T-cell (primary cell): ENCODE measurements at regions not wholly inside any gene's neighbourhood (a gene's known extent, or its start where the extent isn't known, plus 50 kb on each side); places are given as distances from the start of the nearest gene placed in this dataset.

Experiments used
- ATAC-seq, 4 experiments: fragments of 200-7000 bp in 3 of 4; fragments of 150-1000 bp in 1 of 4; cut with Tn5 transposase; replicated peaks in 1 of 4; 1 replicate in 3 of 4; 2 replicates in 1 of 4; pipeline ENCODE4 v1.10.0; 2021; ENCODE audit warnings: moderate library complexity in 3 of 4, mild to moderate bottlenecking in 2 of 4, moderate number of reproducible peaks in 1 of 4
- CTCF ChIA-PET, 2 donors: fragments of 300-600 bp; sonication (Branson Sonifier 250); formaldehyde crosslinking; loops; one replicate each; lab custom pipeline; 2022; ENCODE audit warnings: antibody characterized with exemption in 2 of 2; lab: Charles Lee
- POLR2A ChIA-PET, 2 donors: fragments of 300-600 bp; sonication (Branson Sonifier 250); formaldehyde crosslinking; loops; one replicate each; lab custom pipeline; 2022; ENCODE audit warnings: antibody characterized with exemption in 2 of 2; lab: Charles Lee
- DNase-seq, 35 experiments: peaks; one replicate each; pipeline versions ENCODE4 v3.0.0 to v3.0.0-alpha.2; 2013 to 2023
- H3K27ac ChIP-seq: one replicate; pipeline ENCODE4 v1.5.1; 2013; ENCODE audit warnings: low read length
- H3K27me3 ChIP-seq, 2 experiments: replicated peaks in 1 of 2; 1 replicate in 1 of 2; 2 replicates in 1 of 2; pipeline versions ENCODE4 v1.6.1 to v1.7.0; 2013; ENCODE audit warnings: low read length in 1 of 2, mixed read lengths in 1 of 2; ENCODE audit not compliant: control insufficient read depth in 2 of 2, insufficient read depth in 2 of 2; ENCODE audit errors: extremely low read depth in 1 of 2
- H3K36me3 ChIP-seq, 2 donors: 1 replicate in 1 of 2; 2 replicates in 1 of 2; pipeline versions ENCODE4 v1.6.1 to v1.7.0; 2013; ENCODE audit warnings: low read length in 1 of 2; ENCODE audit not compliant: control insufficient read depth in 2 of 2, insufficient read depth in 1 of 2; ENCODE audit errors: extremely low read depth in 1 of 2
- H3K4me1 ChIP-seq, 2 experiments: 1 replicate in 1 of 2; 2 replicates in 1 of 2; pipeline versions ENCODE4 v1.6.1 to v1.7.0; 2013; ENCODE audit warnings: low read length in 2 of 2, mixed read lengths in 1 of 2; ENCODE audit not compliant: insufficient read depth in 2 of 2, control insufficient read depth in 1 of 2; ENCODE audit errors: extremely low read depth in 1 of 2
- H3K4me3 ChIP-seq, 2 donors: 1 replicate in 1 of 2; 2 replicates in 1 of 2; pipeline versions ENCODE4 v1.5.1 to v1.7.0; 2013; ENCODE audit warnings: mild to moderate bottlenecking in 2 of 2, low read length in 1 of 2, moderate library complexity in 1 of 2; ENCODE audit not compliant: control insufficient read depth in 1 of 2; ENCODE audit errors: extremely low read depth in 1 of 2
- H3K9me3 ChIP-seq: 2 replicates; pipeline ENCODE4 v1.7.0; 2013
- H3K27ac Mint-ChIP-seq, 2 donors: one replicate each; pipeline ENCODE4 v1.8.0; 2020 to 2021; ENCODE audit warnings: mild to moderate bottlenecking in 2 of 2, mixed read lengths in 2 of 2
- H3K27me3 Mint-ChIP-seq, 2 donors: one replicate each; pipeline ENCODE4 v1.8.0; 2021 to 2022; ENCODE audit warnings: mixed read lengths in 2 of 2
- H3K36me3 Mint-ChIP-seq: one replicate; pipeline ENCODE4 v1.8.0; 2021; ENCODE audit warnings: mixed read lengths
- H3K4me1 Mint-ChIP-seq, 3 donors: one replicate each; pipeline ENCODE4 v1.8.0; 2020 to 2022; ENCODE audit warnings: mixed read lengths in 3 of 3, mild to moderate bottlenecking in 1 of 3
- H3K4me3 Mint-ChIP-seq, 3 donors: one replicate each; pipeline ENCODE4 v1.8.0; 2020 to 2022; ENCODE audit warnings: mild to moderate bottlenecking in 3 of 3, mixed read lengths in 3 of 3, moderate library complexity in 3 of 3
- H3K9me3 Mint-ChIP-seq, 3 donors: one replicate each; pipeline ENCODE4 v1.8.0; 2020 to 2022; ENCODE audit warnings: mixed read lengths in 3 of 3
- WGBS: methylation state at CpG from one replicate; pipeline ENCODE4 v1.1.5; 2013; ENCODE audit warnings: missing lambda C conversion rate; ENCODE audit not compliant: insufficient coverage; 5-methylcytosine and 5-hydroxymethylcytosine counted together

GRCh38 chr12:24749171-24749570, 199.7 kb downstream of the BCAT1 start:
- H3K9me3 ChIP-seq: no peaks in the 10 kb centered on the region
- H3K27ac ChIP-seq: no peak overlapping the region
- Mint-ChIP-seq H3K27ac (no peak overlapping the region), H3K4me3 (no peak overlapping the region), H3K4me1 (no peaks in the 10 kb centered on the region), H3K36me3 (no peaks in the 10 kb centered on the region), H3K27me3 (no peaks in the 10 kb centered on the region), H3K9me3 (no peaks in the 10 kb centered on the region)
- ATAC-seq (no peak), DNase-seq (no peak)
- H3K36me3 ChIP-seq: no peaks in the 10 kb centered on the region
- WGBS: 95% methylated on average over 2 of the region's 3 CpGs
- H3K4me1 ChIP-seq: no peaks in the 10 kb centered on the region
- no peaks in the 10 kb centered on the region for H3K27me3 ChIP-seq
- H3K4me3 ChIP-seq: no peak overlapping the region
- ChIA-PET POLR2A (no interaction called here), CTCF (no interaction called here)

GRCh38 chr12:24748326-24748725, 200.6 kb downstream of the BCAT1 start:
- H3K4me3 Mint-ChIP-seq: no peak overlapping the region
- CTCF ChIA-PET: interaction anchor here in 1 of 2 donors (0.7 kb wide), 1 partner anchor 29 kb away, joined by 3 read pairs; no protein-coding TSS in a partner anchor
- no peak for DNase-seq

DNA sequence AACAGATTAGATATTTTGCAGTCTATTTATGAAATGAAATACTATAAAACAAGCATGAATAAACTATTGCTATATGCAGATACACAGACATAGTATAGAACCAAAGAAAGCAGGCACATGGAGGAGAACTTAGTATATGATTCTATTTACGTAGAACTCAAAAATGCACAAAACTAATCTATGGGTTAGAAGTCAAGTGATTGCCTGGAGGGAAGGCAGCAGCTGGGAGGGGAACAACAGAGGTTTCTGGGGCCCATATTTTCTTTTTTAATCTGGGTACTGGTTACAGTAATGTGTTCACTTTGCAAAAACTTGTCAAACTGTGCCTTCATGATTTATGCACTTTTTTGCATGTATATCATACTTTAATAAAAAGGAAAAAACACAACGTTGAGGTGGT, 202.0 kb downstream of the BCAT1 start:
- no peaks in the 10 kb centered on the region for H3K36me3 Mint-ChIP-seq
- Histone ChIP-seq H3K4me1 (no peaks in the 10 kb centered on the region), H3K9me3 (no peaks in the 10 kb centered on the region), H3K27ac (no peak overlapping the region), H3K36me3 (no peaks in the 10 kb centered on the region), H3K4me3 (no peak overlapping the region), H3K27me3 (no peaks in the 10 kb centered on the region)
- peaks cover 0 to 7% (median 0%) of the 10 kb centered on the region in 3 donors for H3K4me1 Mint-ChIP-seq
- H3K27ac Mint-ChIP-seq: no peak overlapping the region
- ChIA-PET POLR2A (no interaction called here), CTCF (no interaction called here)
- 100% methylated on average over 1 of the region's 2 CpGs for WGBS
- no peak for DNase-seq
- no peaks in the 10 kb centered on the region for H3K9me3 Mint-ChIP-seq
- no peak overlapping the region for H3K4me3 Mint-ChIP-seq
- no peaks in the 10 kb centered on the region for H3K27me3 Mint-ChIP-seq
- ATAC-seq: no peak

More at GRCh38 chr12:24748326-24748725, 200.6 kb downstream of the BCAT1 start:
- WGBS: 82% methylated on average over 4 of the region's 11 CpGs
- H3K4me3 ChIP-seq: no peak overlapping the region
- Mint-ChIP-seq H3K4me1 (no peaks in the 10 kb centered on the region), H3K27me3 (no peaks in the 10 kb centered on the region), H3K36me3 (no peaks in the 10 kb centered on the region), H3K9me3 (no peaks in the 10 kb centered on the region), H3K27ac (no peak overlapping the region)
- POLR2A ChIA-PET: no interaction called here
- no peaks in the 10 kb centered on the region for H3K36me3 ChIP-seq
- no peaks in the 10 kb centered on the region for H3K4me1 ChIP-seq
- H3K27ac ChIP-seq: no peak overlapping the region
- H3K27me3 ChIP-seq: no peaks in the 10 kb centered on the region
- no peak for ATAC-seq
- H3K9me3 ChIP-seq: no peaks in the 10 kb centered on the region

GRCh38 chr12:24746006-24746671, 202.8 kb downstream of the BCAT1 start:
- no CpG with 5 or more reads among the region's 4 CpGs for WGBS
- no peak overlapping the region for H3K27ac ChIP-seq
- CTCF ChIA-PET: no interaction called here
- no peaks in the 10 kb centered on the region for H3K36me3 ChIP-seq
- H3K4me1 ChIP-seq: no peaks in the 10 kb centered on the region
- no peak for ATAC-seq
- no peak overlapping the region for H3K4me3 ChIP-seq
- H3K4me1 Mint-ChIP-seq: peaks cover 0 to 12% (median under 1%) of the 10 kb centered on the region in 3 donors
- DNase-seq: no peak
- H3K4me3 Mint-ChIP-seq: no peak overlapping the region
- H3K36me3 Mint-ChIP-seq: no peaks in the 10 kb centered on the region
- H3K27me3 ChIP-seq: no peaks in the 10 kb centered on the region
- no peaks in the 10 kb centered on the region for H3K27me3 Mint-ChIP-seq
- POLR2A ChIA-PET: interaction anchor here in 1 of 2 donors (0.6 kb wide), 1 partner anchor 62 kb away, joined by 5 read pairs; no protein-coding TSS in a partner anchor
- H3K9me3 Mint-ChIP-seq: no peaks in the 10 kb centered on the region
- H3K9me3 ChIP-seq: no peaks in the 10 kb centered on the region
- no peak overlapping the region for H3K27ac Mint-ChIP-seq

GRCh38 chr12:24743941-24744793, 204.7 kb downstream of the BCAT1 start:
- no peaks in the 10 kb centered on the region for H3K27me3 Mint-ChIP-seq
- H3K4me3 Mint-ChIP-seq: no peak overlapping the region
- POLR2A ChIA-PET: no interaction called here
- 94% methylated on average over 3 of the region's 9 CpGs for WGBS
- no peaks in the 10 kb centered on the region for H3K36me3 ChIP-seq
- ATAC-seq: no peak
- peaks cover 2 to 23% (median 6%) of the 10 kb centered on the region in 3 donors for H3K4me1 Mint-ChIP-seq
- H3K27me3 ChIP-seq: no peaks in the 10 kb centered on the region
- no peaks in the 10 kb centered on the region for H3K9me3 ChIP-seq
- H3K36me3 Mint-ChIP-seq: no peaks in the 10 kb centered on the region
- no peak overlapping the region for H3K27ac Mint-ChIP-seq
- no peak for DNase-seq
- H3K4me3 ChIP-seq: no peak overlapping the region
- no peaks in the 10 kb centered on the region for H3K9me3 Mint-ChIP-seq
- H3K4me1 ChIP-seq: peaks cover 0 to 2% of the 10 kb centered on the region in 2 experiments
- H3K27ac ChIP-seq: no peak overlapping the region
- CTCF ChIA-PET: no interaction called here

DNA sequence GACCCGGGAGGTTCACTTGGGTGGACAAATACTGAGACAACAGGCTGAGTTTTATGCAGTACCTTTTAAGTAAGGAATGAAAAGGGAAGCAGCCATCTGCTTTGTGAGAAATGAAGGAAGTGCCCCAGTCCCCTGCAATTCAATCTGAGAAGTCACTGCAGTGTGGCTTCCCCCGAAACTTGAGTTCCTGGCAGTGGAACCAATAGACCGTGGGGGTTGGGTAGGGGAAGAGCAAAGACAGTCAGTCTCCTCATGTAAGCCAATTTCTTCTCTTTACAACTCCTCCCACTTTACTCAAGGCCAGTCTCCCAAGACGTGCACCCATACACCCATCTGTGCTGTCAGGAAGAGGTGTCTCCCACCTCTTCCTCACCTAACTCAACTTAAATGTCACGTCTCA, 206.5 kb downstream of the BCAT1 start:
- WGBS: 32% methylated on average over 3 of the region's 5 CpGs

More for the DNA sequence above, 206.5 kb downstream of the BCAT1 start:
- ChIA-PET CTCF (no interaction called here), POLR2A (no interaction called here)
- Histone ChIP-seq H3K27me3 (no peaks in the 10 kb centered on the region), H3K4me1 (peaks cover 0 to 2% of the 10 kb centered on the region in 2 experiments), H3K9me3 (no peaks in the 10 kb centered on the region), H3K4me3 (no peak overlapping the region), H3K27ac (no peak overlapping the region), H3K36me3 (no peaks in the 10 kb centered on the region)
- no peaks in the 10 kb centered on the region for H3K9me3 Mint-ChIP-seq
- no peaks in the 10 kb centered on the region for H3K27me3 Mint-ChIP-seq
- DNase-seq (peak in 2 of 35 experiments; percentile 2 to 37), ATAC-seq (no peak)
- no peaks in the 10 kb centered on the region for H3K36me3 Mint-ChIP-seq
- H3K4me1 Mint-ChIP-seq: peaks cover 2 to 23% (median 6%) of the 10 kb centered on the region in 3 donors
- H3K4me3 Mint-ChIP-seq: no peak overlapping the region
- no peak overlapping the region for H3K27ac Mint-ChIP-seq
